Activated CD8-positive, alpha-beta memory T cell treated with anti-CD3 and anti-CD28 coated beads, Interleukin-2, amount 50 U/mL, for 4 hours (primary cell): ENCODE measurements at regions not wholly inside any gene's neighbourhood (a gene's known extent, or its start where the extent isn't known, plus 50 kb on each side); places are given as distances from the start of the nearest gene placed in this dataset.
"Not testable (repeated sequence)": the region's sequence is repeated elsewhere in the genome, so short reads cannot be mapped to it uniquely, and the experiment has no call there.

ENCODE experiments used
- DNase-seq: peaks from one replicate; pipeline ENCODE4 v3.0.0-alpha.2; 2020

DNA sequence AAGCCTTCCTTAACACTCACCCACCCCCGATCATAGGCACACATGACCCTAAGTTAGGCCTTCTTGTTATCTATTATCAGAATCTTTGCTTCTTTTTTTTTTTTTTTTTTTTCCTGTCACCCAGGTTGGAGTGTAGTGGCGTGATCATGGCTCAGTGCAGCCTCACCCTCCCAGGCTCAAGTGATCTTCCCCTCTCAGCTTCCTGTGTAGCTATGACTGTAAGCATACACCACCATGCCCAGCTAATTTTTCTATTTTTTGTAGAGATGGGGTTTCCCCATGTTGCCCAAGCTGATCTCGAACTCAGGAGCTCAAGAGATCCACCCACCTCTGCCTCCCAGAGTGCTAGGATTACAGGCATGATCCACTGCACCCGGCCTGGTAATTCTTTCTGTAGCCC, 328.7 kb downstream of the NR4A2 start:
- DNase-seq = no peak

DNA sequence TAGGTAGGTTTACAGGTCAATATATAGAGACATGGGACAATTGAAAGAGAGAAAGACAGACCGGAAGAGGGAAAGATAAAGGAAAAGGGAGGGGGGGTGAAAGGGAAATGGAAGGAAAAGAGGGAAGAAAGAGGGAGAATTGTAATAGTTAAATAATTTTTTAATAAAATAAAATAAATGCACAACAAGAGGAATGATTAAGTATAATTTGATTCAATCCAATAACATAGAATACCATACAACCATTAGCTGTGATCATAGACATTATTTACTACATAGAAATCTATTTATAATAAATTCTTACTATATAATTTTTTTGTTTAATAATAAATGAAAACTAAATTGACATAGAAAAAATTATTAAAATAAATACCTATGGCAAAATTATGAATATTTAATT, 330.7 kb downstream of the NR4A2 start:
- no peak for DNase-seq

DNA sequence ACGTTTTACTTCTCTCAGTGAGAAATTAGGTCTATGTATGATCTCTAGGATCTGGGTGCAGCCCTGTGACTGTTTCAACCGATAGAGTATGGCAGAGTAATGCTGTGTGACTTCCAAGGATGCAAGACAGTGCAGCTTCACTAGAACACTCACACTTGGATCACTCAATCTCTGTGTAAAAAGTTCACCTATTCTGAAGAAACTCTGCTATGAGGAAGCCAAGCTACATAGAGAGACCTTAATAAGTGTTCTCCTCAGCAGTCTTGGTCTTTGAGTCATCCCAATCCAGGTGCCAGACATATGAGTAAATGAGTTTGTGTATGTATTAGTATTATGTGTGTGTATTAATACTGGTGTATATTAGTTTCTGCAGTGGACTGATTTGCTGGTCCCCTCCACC, 335.0 kb downstream of the NR4A2 start:
- no peak for DNase-seq

DNA sequence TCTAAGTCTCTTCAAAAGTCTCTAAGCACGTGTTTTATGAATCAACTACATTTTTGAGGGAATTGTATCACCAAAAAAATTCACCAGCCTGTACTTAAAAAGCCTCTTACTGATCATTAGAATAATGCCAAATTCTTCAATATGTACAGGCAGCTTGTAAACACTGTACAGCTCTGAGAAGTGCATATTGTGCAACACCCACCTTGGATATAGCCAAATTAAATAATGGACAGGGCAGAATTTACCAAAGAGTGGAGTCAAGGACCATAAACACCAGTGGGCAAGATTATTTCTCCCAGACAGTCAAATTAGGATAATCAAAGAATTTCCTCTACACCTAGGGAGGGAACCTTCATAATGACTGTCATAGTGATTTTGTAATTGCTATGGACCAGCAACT, 338.2 kb downstream of the NR4A2 start:
- no peak for DNase-seq

GRCh38 chr2:155983845-155984244, 348.7 kb downstream of the NR4A2 start:
- DNase-seq = no peak

DNA sequence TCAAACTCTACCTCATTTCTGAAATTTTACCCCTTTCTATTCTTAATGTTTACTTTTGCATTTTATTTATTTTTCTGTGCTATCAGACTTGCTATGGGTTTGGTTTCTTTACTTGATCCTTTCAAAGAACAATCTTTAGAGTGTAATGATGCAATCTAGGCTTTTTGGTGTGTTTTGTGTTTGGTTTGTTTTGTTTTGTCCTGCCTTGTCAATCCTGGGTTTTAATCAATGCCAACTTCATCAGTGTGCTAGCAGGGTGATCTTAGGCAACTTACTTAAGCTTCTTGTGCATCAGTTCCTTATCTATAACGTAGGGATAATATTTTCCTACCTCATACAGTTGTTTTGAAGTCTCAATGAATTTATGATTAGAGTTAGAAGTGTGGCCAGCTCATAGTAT, 350.4 kb downstream of the NR4A2 start:
- DNase-seq = no peak

DNA sequence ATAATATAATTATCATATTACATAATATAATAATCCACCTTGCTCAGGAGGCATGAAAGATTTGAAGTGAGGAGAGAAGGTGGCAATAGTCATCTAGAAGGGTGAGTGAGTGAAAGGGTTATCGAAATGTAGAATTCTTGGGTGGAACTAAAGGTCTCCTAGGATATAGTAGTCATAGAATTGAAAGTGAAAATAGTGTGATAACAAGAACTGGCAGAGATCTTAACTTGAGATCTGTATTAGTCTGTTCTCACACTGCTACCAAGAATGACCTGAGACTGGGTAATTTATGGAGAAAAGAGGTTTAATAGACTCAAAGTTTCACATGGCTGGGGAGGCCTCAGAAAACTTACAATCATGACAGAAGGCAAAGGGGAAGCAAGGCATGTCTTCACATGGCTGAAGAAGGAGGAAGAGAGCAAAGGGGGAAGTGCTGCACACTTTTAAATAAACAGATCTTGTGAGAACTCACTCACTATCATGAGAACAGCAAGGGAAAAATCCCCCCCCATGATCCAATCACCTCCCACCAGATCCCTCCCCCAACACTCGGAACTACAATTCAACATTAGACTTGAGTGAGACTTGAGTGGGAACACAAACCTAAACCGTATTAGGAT, 351.5 kb downstream of the NR4A2 start:
- DNase-seq = no peak

GRCh38 chr2:155975734-155976133, 356.8 kb downstream of the NR4A2 start:
- DNase-seq = no peak

DNA sequence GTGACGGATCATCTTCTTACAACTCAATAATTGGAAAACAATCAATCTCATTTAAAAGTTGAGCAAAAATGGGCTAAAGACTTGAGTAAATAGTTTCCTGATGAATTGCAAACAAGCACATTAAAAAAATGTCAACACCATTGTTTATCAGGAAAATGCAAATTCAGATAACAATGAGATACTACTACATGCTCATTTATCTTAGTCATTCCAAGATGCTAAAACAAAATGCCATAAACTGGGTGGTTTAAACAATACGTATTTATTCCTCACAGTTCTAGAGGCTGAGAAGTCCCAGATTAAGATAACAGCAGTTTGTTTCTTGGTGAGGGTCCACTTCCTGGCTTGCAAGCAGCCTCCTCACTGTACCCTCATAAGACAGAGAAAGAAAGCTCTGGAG, 359.6 kb downstream of the NR4A2 start:
- DNase-seq = no peak

- DNase-seq = not testable (repeated sequence)
Measured at GRCh38 chr2:155966064-155966471, 366.5 kb downstream of the NR4A2 start.

DNA sequence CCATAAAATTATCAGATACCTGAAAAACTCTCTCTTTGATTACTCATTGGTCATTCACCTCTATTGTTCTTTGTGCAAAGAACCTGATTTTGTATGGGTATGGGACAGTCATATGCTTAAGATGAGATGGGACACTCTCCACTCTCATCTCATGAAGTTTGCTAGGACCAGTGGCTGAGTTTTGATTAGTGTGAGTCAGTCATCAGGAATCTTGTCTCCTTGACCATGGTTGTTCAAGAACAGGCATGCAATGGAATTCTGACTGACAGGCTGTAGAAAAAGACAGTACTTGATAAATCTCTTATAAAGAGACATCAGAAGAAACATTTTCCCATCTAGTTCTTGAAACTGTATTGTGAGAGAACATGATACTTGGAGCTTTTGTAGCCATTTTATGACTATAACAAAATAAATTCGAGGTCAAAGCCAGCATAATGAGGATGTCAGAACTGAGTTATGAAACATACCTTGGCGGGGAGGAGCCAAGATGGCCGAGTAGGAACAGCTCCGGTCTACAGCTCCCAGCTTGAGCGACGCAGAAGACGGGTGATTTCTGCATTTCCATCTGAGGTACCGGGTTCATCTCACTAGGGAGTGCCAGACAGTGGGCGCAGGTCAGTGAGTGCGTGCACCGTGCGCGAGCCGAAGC, 367.0 kb downstream of the NR4A2 start:
- DNase-seq = no peak

DNA sequence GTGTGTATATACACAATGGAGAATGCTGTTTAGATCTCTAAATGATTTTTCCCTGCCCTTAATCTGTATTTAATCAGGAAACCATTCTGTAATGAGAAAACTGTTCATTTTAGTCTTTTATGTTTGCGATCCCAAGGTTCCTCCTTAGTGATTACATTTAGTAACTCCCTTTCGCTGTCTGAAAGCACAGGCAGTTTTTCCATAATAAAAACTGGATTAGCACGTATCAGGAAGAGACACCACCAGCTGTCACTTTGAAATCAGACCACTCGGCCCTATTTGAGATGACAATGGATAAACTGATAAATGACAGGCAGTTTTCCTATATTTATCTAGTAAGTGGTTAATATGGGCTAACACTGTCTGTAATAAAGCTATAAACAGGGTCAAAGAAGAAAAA, 370.9 kb downstream of the NR4A2 start:
- no peak for DNase-seq

DNA sequence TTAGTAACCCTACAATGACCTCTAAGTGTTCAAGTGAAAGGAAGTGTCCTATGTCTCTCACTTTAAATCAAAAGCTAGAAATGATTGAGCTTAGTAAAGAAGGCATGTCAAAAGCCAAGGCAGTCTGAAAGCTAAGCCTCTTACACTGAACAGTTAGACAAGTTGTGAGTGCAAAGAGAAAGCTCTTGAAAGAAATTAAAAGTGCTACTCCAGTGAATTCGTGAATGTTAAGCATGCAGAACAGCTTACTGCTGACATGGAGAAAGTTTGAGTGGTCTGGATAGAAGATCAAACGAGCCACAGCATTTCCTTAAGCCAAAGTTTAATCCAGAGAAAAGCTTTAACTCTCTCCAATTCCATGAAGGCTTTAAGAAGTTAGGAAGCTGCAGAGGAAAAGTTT, 373.7 kb downstream of the NR4A2 start:
- no peak for DNase-seq

DNA sequence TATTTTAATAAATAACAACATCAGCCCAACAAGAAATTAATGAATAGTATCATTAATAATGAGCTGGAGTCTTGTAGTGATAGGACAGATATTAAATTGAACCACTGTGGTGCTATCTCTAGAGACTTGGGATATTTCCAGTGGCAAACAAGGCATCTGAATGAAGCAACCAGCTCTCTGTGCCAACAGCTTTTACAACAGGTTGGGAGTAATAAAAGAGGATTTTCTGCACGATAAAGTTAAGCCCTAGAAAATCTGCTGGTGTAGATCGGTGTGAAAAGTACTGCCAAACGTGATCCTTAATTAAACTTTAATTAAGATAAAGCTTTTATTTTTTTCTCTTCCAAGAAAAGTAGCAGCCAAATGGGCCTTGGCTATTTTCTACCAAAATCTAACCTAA, 385.5 kb downstream of the NR4A2 start:
- no peak for DNase-seq

DNA sequence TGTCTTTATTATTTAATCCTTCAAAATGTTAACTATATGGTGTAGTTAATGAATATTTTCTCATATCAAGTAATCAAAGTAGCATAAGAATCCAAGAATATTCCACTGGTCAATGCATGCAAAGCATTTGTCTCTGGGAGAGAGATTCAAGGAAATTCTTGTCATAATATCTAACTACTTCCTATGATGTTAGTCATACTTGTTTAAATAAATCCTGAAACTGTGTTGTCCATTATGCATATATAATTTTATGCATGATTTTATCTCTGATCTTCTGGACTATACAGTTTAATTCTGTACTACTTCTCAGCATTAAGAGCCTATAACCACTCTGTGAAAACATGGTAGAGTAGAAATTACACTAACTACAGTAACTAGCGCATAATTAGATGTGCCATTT, 388.3 kb downstream of the NR4A2 start:
- DNase-seq = no peak

DNA sequence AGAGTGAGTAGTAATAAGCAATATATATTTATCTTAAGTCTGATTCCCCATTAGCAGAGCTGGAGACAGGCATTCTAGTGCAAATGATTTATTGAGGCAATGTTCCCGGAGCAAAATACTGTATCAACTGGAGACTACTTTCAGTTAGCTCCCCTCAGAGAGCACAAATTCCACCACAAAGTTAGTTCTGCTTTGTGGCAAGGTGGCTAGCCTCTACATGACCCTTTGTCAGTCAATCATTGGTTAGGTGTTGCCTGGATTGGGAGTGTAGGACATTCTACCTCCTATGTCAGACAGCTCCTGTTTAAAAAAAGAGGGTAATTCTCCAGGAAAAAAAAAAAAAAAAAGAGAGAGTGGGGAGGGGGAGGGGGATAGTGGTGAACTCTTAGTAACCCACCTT, 402.2 kb downstream of the NR4A2 start:
- no peak for DNase-seq

- no peak for DNase-seq
Measured at GRCh38 chr2:155917380-155917779, 415.1 kb downstream of the NR4A2 start.

DNA sequence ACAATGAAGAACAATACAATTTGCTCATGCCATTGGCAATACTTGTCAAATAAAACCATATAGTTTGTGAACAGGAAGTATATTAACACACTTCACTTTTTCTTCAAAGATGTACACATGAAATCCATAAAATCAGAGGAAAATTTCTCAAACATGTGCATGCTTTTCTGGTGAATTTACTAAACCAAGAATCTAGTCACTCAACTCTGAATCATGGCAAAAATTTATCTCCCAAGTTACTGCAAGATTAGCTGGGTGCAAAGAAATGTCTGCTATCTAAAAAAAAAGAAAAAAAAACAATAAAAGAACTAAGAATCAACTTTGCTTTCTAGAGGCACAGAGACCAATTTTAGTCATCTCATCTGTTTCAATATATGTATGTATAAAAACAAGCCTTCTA, 419.2 kb downstream of the NR4A2 start:
- DNase-seq = no peak

- DNase-seq = no peak
Measured at GRCh38 chr2:155908567-155908966, 424.0 kb downstream of the NR4A2 start.

DNA sequence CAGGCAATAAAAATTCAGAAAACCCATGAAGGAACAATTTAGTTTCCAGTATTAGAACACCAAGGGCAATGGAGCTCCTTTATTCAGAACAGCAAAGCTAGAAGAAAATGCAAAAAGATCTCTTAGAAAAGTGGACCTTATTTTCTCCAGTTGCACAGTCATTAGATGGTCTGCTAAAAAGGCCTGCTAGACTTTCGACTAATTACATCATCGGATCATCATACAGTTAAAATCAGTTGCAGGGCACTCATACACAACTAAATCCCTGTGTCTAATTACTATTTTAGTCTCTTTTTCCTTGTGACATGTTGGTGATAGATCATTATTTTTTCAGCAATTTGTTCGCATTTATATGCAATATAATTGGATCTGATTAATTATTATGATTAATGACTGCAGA, 425.3 kb downstream of the NR4A2 start:
- DNase-seq = no peak

DNA sequence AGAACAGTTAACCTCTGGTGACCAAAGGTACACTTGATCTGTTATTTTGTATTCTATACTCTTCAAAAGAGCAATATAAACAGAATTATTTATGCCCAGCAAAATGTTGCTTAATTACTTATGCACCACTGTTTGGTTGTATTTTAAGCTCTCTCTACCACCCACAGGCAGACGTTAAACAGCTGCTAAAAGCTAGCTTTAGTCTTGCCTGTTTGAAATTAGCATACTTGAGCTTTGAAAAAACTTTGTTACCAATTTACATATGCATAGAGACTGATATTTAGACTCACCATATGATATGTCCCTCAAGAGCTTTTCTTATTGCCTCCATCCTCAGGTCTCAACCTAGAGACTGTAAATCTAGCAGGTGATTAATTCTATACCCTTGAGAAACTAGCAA, 426.9 kb downstream of the NR4A2 start:
- DNase-seq = no peak

DNA sequence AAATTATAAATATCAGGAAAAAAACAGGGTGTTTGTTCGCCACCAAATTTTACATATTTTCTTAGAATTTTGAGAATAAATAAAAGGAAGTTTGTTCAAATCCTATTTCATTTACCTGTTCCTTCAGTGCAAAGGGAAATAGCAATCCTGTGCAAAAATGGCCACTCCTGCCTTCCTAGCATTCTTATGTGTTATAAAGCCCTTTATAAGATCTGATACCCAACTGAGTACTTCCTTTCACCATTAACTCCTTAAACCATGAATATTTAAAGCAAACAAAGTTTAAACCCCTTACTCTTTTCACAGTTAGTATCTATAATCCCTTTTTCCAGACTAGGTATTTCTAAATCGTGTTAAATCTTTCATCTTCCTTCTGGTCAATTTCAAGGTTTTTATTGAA, 427.8 kb downstream of the NR4A2 start:
- no peak for DNase-seq

DNA sequence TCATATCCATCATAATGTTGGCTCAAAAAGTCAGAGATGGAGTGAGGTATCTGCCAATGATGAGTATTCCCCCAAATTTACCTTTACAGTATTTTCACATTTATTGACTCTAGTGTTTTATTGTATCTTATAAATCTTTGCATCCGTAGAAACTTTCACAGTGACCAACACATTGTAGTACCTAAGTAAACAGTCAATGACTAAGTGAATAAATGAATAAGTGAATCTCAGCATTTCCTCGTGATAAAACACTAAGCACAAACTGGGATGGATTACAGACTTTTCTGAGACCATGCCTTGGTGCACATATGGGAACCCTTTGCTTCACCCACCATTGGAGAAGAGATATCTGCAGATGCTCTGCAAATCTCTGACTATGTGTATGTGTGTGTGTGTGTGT, 429.9 kb downstream of the NR4A2 start:
- DNase-seq = no peak

GRCh38 chr2:155895016-155895415, 437.5 kb downstream of the NR4A2 start:
- no peak for DNase-seq

GRCh38 chr2:155880382-155880781, 452.1 kb downstream of the NR4A2 start:
- DNase-seq = not testable (repeated sequence)
